Keratinocyte (primary cell): ENCODE measurements at regions not wholly inside any gene's neighbourhood (a gene's known extent, or its start where the extent isn't known, plus 50 kb on each side); places are given as distances from the start of the nearest gene placed in this dataset.

ENCODE experiments used
- DNase-seq: peaks from one replicate; pipeline ENCODE4 v3.0.0-alpha.2; 2011; ENCODE audit warnings: low read depth, missing footprints, low spot score
- FAIRE-seq: peaks from 2 replicates; lab custom pipeline; 2011; peaks lifted over from hg19 to GRCh38; lab: Jason Lieb, UNC
- H2AFZ ChIP-seq: 2 replicates; pipeline ENCODE4 v1.6.0; 2012; ENCODE audit warnings: low read length, control low read depth, inconsistent platforms; ENCODE audit not compliant: control insufficient read depth
- H3K27ac ChIP-seq: 2 replicates; pipeline ENCODE4 v1.5.1; 2011; ENCODE audit warnings: low read length; ENCODE audit not compliant: control insufficient read depth, insufficient read depth
- H3K27me3 ChIP-seq: 3 replicates; pipeline ENCODE4 v1.6.0; 2011; ENCODE audit warnings: low read length; ENCODE audit not compliant: control insufficient read depth, insufficient read depth; ENCODE audit errors: extremely low read depth
- H3K36me3 ChIP-seq, 2 experiments: 2 replicates in 1 of 2; 3 replicates in 1 of 2; pipeline ENCODE4 v1.5.1; 2011; ENCODE audit warnings: low read length in 2 of 2, mild to moderate bottlenecking in 1 of 2; ENCODE audit not compliant: control insufficient read depth in 2 of 2, insufficient read depth in 2 of 2; ENCODE audit errors: extremely low read depth in 1 of 2
- H3K4me1 ChIP-seq: 3 replicates; pipeline ENCODE4 v1.5.1; 2011; ENCODE audit warnings: low read length; ENCODE audit not compliant: control insufficient read depth, insufficient read depth; ENCODE audit errors: extremely low read depth
- H3K4me2 ChIP-seq: 3 replicates; pipeline ENCODE4 v1.6.0; 2011; ENCODE audit warnings: low read depth, low read length; ENCODE audit not compliant: control insufficient read depth, insufficient read depth; ENCODE audit errors: extremely low read depth
- H3K4me3 ChIP-seq, 3 experiments: fragments of 200-600 bp in 1 of 3; sonication (generic) in 1 of 3; 2 replicates in 2 of 3; 3 replicates in 1 of 3; pipeline ENCODE4 v1.5.1; 2011 to 2016; ENCODE audit warnings: low read length in 3 of 3, mild to moderate bottlenecking in 3 of 3, control low read depth in 2 of 3, inconsistent platforms in 1 of 3, low read depth in 1 of 3, mixed read lengths in 1 of 3, mixed run types in 1 of 3, moderate library complexity in 1 of 3; ENCODE audit not compliant: control insufficient read depth in 2 of 3, insufficient read depth in 2 of 3; ENCODE audit errors: extremely low read depth in 1 of 3
- H3K79me2 ChIP-seq: 2 replicates; pipeline ENCODE4 v1.6.0; 2012; ENCODE audit warnings: low read length; ENCODE audit not compliant: control insufficient read depth, insufficient read depth
- H3K9ac ChIP-seq: 3 replicates; pipeline ENCODE4 v1.6.0; 2011; ENCODE audit warnings: low read length; ENCODE audit not compliant: control insufficient read depth, insufficient read depth; ENCODE audit errors: extremely low read depth
- H3K9me1 ChIP-seq: 3 replicates; pipeline ENCODE4 v1.6.0; 2011; ENCODE audit warnings: low read length; ENCODE audit not compliant: control insufficient read depth, insufficient read depth; ENCODE audit errors: extremely low read depth
- H3K9me3 ChIP-seq: 2 replicates; pipeline ENCODE4 v1.5.1; 2012; ENCODE audit warnings: low read depth, low read length; ENCODE audit not compliant: control insufficient read depth
- H4K20me1 ChIP-seq: 3 replicates; pipeline ENCODE4 v1.6.0; 2011; ENCODE audit warnings: low read length; ENCODE audit not compliant: control insufficient read depth, insufficient read depth; ENCODE audit errors: extremely low read depth
- CTCF ChIP-seq, 3 experiments: IDR thresholded peaks in 1 of 3; conservative IDR thresholded peaks in 1 of 3; optimal IDR thresholded peaks in 1 of 3; 2 replicates in 2 of 3; 3 replicates in 1 of 3; pipeline versions ENCODE3 to v1.5.1; 2011; ENCODE audit warnings: low read length in 3 of 3, mild to moderate bottlenecking in 3 of 3, moderate library complexity in 2 of 3, control low read depth in 1 of 3, inconsistent platforms in 1 of 3; ENCODE audit not compliant: insufficient read depth in 2 of 3; ENCODE audit errors: extremely low read depth in 1 of 3
- EZH2 ChIP-seq: IDR thresholded peaks from one replicate; pipeline ENCODE4 v1.6.1; 2012; ENCODE audit warnings: inconsistent platforms, mild to moderate bottlenecking, low read length, moderate library complexity
- dilution Hi-C: fragments of 300-500 bp; cut with MboI; formaldehyde crosslinking; loops from one replicate; pipeline ENCODE4 v1.7.0; 2020; ENCODE audit warnings: low sequenced_read_pairs; ENCODE audit not compliant: extremely low pct_ligation_motif_present

GRCh38 chr7:47221826-47222225 is 360.1 kb downstream of the TNS3 start:
- Histone ChIP-seq H3K9me1 (no peaks in the 10 kb centered on the region), H3K27me3 (no peaks in the 10 kb centered on the region), H4K20me1 (no peaks in the 10 kb centered on the region), H3K27ac (no peak overlapping the region), H3K9me3 (no peaks in the 10 kb centered on the region), H3K36me3 (no peaks in the 10 kb centered on the region), H3K4me1 (no peaks in the 10 kb centered on the region), H2AFZ (no peak overlapping the region), H3K9ac (no peak overlapping the region), H3K4me2 (no peak overlapping the region), H3K79me2 (no peaks in the 10 kb centered on the region), H3K4me3 (no peak overlapping the region)
- TF ChIP-seq EZH2 (no peak), CTCF (optimal IDR thresholded peaks at IDR 0.05 in 1 of 3, IDR thresholded peaks at IDR 0.05 in 1 of 3, conservative IDR thresholded peaks at IDR 0.05 in 1 of 3; ENCODE audit: extremely low read depth in 1 of 3, insufficient read depth in 2 of 3, low read length in 3 of 3) (no peak)
- FAIRE-seq (no peak), DNase-seq (no peak)
- dilution Hi-C loops = no loop called here

- H3K9me1 ChIP-seq = no peaks in the 10 kb centered on the region
- H3K4me1 ChIP-seq = no peaks in the 10 kb centered on the region
- no peaks in the 10 kb centered on the region for H3K9me3 ChIP-seq
- no peak overlapping the region for H3K4me3 ChIP-seq
- dilution Hi-C loops = no loop called here
- FAIRE-seq = no peak
- no peak overlapping the region for H3K4me2 ChIP-seq
- H3K27me3 ChIP-seq = peaks cover 5% of the 10 kb centered on the region
- H3K9ac ChIP-seq = no peak overlapping the region
- no peak overlapping the region for H3K27ac ChIP-seq
- DNase-seq = no peak
- no peaks in the 10 kb centered on the region for H4K20me1 ChIP-seq
- no peaks in the 10 kb centered on the region for H3K79me2 ChIP-seq
- H3K36me3 ChIP-seq = no peaks in the 10 kb centered on the region
- no peak overlapping the region for H2AFZ ChIP-seq
- no peak for TF ChIP-seq CTCF (optimal IDR thresholded peaks at IDR 0.05 in 1 of 3, IDR thresholded peaks at IDR 0.05 in 1 of 3, conservative IDR thresholded peaks at IDR 0.05 in 1 of 3; ENCODE audit: extremely low read depth in 1 of 3, insufficient read depth in 2 of 3, low read length in 3 of 3)
- TF ChIP-seq EZH2 = no peak
These were observed 363.3 kb downstream of the TNS3 start for GRCh38 chr7:47218378-47219176.
